Lower leg skin (tissue), 3 donors: ENCODE measurements at regions not wholly inside any gene's neighbourhood (a gene's known extent, or its start where the extent isn't known, plus 50 kb on each side); places are given as distances from the start of the nearest gene placed in this dataset.
"Not testable (repeated sequence)": the region's sequence is repeated elsewhere in the genome, so short reads cannot be mapped to it uniquely, and the experiment has no call there.

Experiments used
- POLR2A ChIP-seq, 2 donors: fragments of 450-650 bp; IDR thresholded peaks; one replicate each; pipeline ENCODE4 v1.6.1; 2016 to 2017; ENCODE audit warnings: antibody characterized with exemption in 2 of 2, mild to moderate bottlenecking in 1 of 2, moderate library complexity in 1 of 2
- TF ChIP-seq, protein P1 (sequence below), 3 donors: fragments of 450-650 bp; IDR thresholded peaks; one replicate each; pipeline ENCODE4 v1.5.1; 2016; ENCODE audit warnings: antibody characterized with exemption in 3 of 3, mild to moderate bottlenecking in 3 of 3, moderate library complexity in 2 of 3

DNA sequence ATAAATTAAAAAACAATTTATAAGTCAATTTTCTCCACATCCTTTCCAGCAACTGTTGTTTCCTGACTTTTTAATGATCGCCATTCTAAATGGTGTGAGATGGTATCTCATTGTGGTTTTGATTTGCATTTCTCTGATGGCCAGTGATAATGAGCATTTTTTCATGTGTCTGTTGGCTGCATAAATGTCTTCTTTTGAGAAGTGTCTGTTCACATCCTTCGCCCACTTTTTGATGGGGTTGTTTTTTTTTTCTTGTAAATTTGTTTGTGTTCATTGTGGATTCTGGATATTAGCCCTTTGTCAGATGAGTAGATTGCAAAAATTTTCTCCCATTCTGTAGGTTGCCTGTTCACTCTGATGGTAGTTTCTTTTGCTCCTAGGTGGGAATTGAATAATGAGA lies 539.4 kb downstream of the ADCYAP1 start:
- not testable (repeated sequence) for TF ChIP-seq POLR2A (IDR thresholded peaks at IDR 0.05)
- TF ChIP-seq, protein P1, sequence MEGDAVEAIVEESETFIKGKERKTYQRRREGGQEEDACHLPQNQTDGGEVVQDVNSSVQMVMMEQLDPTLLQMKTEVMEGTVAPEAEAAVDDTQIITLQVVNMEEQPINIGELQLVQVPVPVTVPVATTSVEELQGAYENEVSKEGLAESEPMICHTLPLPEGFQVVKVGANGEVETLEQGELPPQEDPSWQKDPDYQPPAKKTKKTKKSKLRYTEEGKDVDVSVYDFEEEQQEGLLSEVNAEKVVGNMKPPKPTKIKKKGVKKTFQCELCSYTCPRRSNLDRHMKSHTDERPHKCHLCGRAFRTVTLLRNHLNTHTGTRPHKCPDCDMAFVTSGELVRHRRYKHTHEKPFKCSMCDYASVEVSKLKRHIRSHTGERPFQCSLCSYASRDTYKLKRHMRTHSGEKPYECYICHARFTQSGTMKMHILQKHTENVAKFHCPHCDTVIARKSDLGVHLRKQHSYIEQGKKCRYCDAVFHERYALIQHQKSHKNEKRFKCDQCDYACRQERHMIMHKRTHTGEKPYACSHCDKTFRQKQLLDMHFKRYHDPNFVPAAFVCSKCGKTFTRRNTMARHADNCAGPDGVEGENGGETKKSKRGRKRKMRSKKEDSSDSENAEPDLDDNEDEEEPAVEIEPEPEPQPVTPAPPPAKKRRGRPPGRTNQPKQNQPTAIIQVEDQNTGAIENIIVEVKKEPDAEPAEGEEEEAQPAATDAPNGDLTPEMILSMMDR (IDR thresholded peaks at IDR 0.05) = not testable (repeated sequence)
